Trophoblast cell (in vitro differentiated cells and primary cell): ENCODE measurements at regions not wholly inside any gene's neighbourhood (a gene's known extent, or its start where the extent isn't known, plus 50 kb on each side); places are given as distances from the start of the nearest gene placed in this dataset.

Source experiments
- DNase-seq, 2 donors: peaks; one replicate each; pipeline ENCODE4 v3.0.0-alpha.2; 2016
- H2AFZ ChIP-seq: 2 replicates; pipeline ENCODE4 v1.6.1; 2013; ENCODE audit warnings: low read length, moderate library complexity, mild to moderate bottlenecking; ENCODE audit not compliant: insufficient read depth, poor library complexity
- H2AK5ac ChIP-seq: 2 replicates; pipeline ENCODE4 v1.6.1; 2013; ENCODE audit warnings: mild to moderate bottlenecking, low read length
- H2BK120ac ChIP-seq: 2 replicates; pipeline ENCODE4 v1.6.1; 2013; ENCODE audit warnings: low read length, mild to moderate bottlenecking, moderate library complexity; ENCODE audit not compliant: insufficient read depth, poor library complexity
- H2BK12ac ChIP-seq: 2 replicates; pipeline ENCODE4 v1.6.1; 2013; ENCODE audit warnings: mild to moderate bottlenecking, low read length, moderate library complexity
- H2BK5ac ChIP-seq: 2 replicates; pipeline ENCODE4 v1.6.1; 2013; ENCODE audit warnings: low read length, low read depth, moderate library complexity, mild to moderate bottlenecking; ENCODE audit not compliant: poor library complexity
- H3K14ac ChIP-seq: 2 replicates; pipeline ENCODE4 v1.6.1; 2013; ENCODE audit warnings: mild to moderate bottlenecking, low read length
- H3K18ac ChIP-seq: 2 replicates; pipeline ENCODE4 v1.6.1; 2013; ENCODE audit warnings: mild to moderate bottlenecking, low read length
- H3K23ac ChIP-seq: 2 replicates; pipeline ENCODE4 v1.6.1; 2013; ENCODE audit warnings: low read length
- H3K27ac ChIP-seq: 2 replicates; pipeline ENCODE4 v1.5.1; 2013; ENCODE audit warnings: low read depth, mild to moderate bottlenecking, inconsistent platforms, low read length, moderate library complexity
- H3K27me3 ChIP-seq: 2 replicates; pipeline ENCODE4 v1.6.1; 2013; ENCODE audit warnings: inconsistent platforms, mild to moderate bottlenecking, low read length, moderate library complexity; ENCODE audit not compliant: insufficient read depth
- H3K36me3 ChIP-seq, 2 experiments: 1 replicate in 1 of 2; 2 replicates in 1 of 2; pipeline ENCODE4 v1.6.1; 2013; ENCODE audit warnings: low read length in 2 of 2, mild to moderate bottlenecking in 2 of 2, moderate library complexity in 1 of 2; ENCODE audit not compliant: insufficient read depth in 2 of 2, control insufficient read depth in 1 of 2
- H3K4ac ChIP-seq: 2 replicates; pipeline ENCODE4 v1.6.1; 2013; ENCODE audit warnings: low read depth, mild to moderate bottlenecking, low read length, moderate library complexity
- H3K4me1 ChIP-seq, 2 experiments: 1 replicate in 1 of 2; 2 replicates in 1 of 2; pipeline ENCODE4 v1.6.1; 2013; ENCODE audit warnings: low read length in 2 of 2, mild to moderate bottlenecking in 2 of 2, moderate library complexity in 1 of 2; ENCODE audit not compliant: insufficient read depth in 2 of 2, control insufficient read depth in 1 of 2
- H3K4me2 ChIP-seq: 2 replicates; pipeline ENCODE4 v1.6.1; 2013; ENCODE audit warnings: inconsistent platforms, mild to moderate bottlenecking, low read length, moderate library complexity
- H3K4me3 ChIP-seq: 2 replicates; pipeline ENCODE4 v1.5.1; 2013; ENCODE audit warnings: mild to moderate bottlenecking, low read depth, low read length, inconsistent platforms
- H3K79me1 ChIP-seq: one replicate; pipeline ENCODE4 v1.6.1; 2013; ENCODE audit warnings: low read length
- H3K79me2 ChIP-seq: 2 replicates; pipeline ENCODE4 v1.6.1; 2013; ENCODE audit warnings: low read length, mild to moderate bottlenecking; ENCODE audit not compliant: control insufficient read depth, insufficient read depth, poor library complexity
- H3K9ac ChIP-seq: 2 replicates; pipeline ENCODE4 v1.6.1; 2013; ENCODE audit warnings: mild to moderate bottlenecking, low read length
- H3K9me3 ChIP-seq: 2 replicates; pipeline ENCODE4 v1.6.1; 2013; ENCODE audit warnings: low read depth, mild to moderate bottlenecking, control low read depth, inconsistent platforms, low read length; ENCODE audit not compliant: insufficient read depth
- H4K12ac ChIP-seq: 2 replicates; pipeline ENCODE4 v1.6.1; 2013; ENCODE audit warnings: low read depth, mild to moderate bottlenecking, low read length, moderate library complexity
- H4K8ac ChIP-seq: 2 replicates; pipeline ENCODE4 v1.6.1; 2013; ENCODE audit warnings: low read depth, mild to moderate bottlenecking, low read length, moderate library complexity
- H4K91ac ChIP-seq: one replicate; pipeline ENCODE4 v1.6.1; 2013; ENCODE audit warnings: low read depth, mild to moderate bottlenecking, low read length, moderate library complexity
- WGBS: extraction: QIAGEN DNeasy Blood & Tissue Kit; methylation state at CpG from one replicate; pipeline ENCODE4 v1.1.7; 2013; ENCODE audit warnings: missing lambda C conversion rate; ENCODE audit not compliant: insufficient read length, insufficient coverage; ENCODE audit errors: extremely low coverage; 5-methylcytosine and 5-hydroxymethylcytosine counted together

GRCh38 chr6:30828027-30828962 is 56.0 kb upstream of the DDR1 start:
- peak overlapping the region; percentile 86 for H4K91ac ChIP-seq
- H2AK5ac ChIP-seq = peak overlapping the region; percentile 16
- H2BK5ac ChIP-seq = no peak overlapping the region
- no peak overlapping the region for H3K27ac ChIP-seq
- peak overlapping the region; percentile 91 for H2BK12ac ChIP-seq
- no peak overlapping the region for H3K23ac ChIP-seq
- no peaks in the 10 kb centered on the region for H3K79me2 ChIP-seq
- no peaks in the 10 kb centered on the region for H3K27me3 ChIP-seq
- DNase-seq = peak; percentile 74 to 84
- no peak overlapping the region for H3K4me3 ChIP-seq
- H4K8ac ChIP-seq = peak overlapping the region; percentile 3
- peak overlapping the region; percentile 2 for H3K18ac ChIP-seq
- WGBS = no CpG with 5 or more reads among the region's 12 CpGs
- H3K79me1 ChIP-seq = peaks cover 22% of the 10 kb centered on the region
- H3K9ac ChIP-seq = no peak overlapping the region
- H2BK120ac ChIP-seq = peak overlapping the region; percentile 24
- H3K36me3 ChIP-seq = no peaks in the 10 kb centered on the region
- peak overlapping the region; percentile 0 for H2AFZ ChIP-seq
- no peak overlapping the region for H3K4ac ChIP-seq
- H3K9me3 ChIP-seq = no peaks in the 10 kb centered on the region
- H3K4me2 ChIP-seq = no peak overlapping the region
- H3K14ac ChIP-seq = peak overlapping the region; percentile 15
- H4K12ac ChIP-seq = peak overlapping the region; percentile 0
- H3K4me1 ChIP-seq = peaks cover 6 to 8% of the 10 kb centered on the region in 2 experiments

- Histone ChIP-seq H3K27ac (peak overlapping the region; percentile 14), H3K36me3 (no peaks in the 10 kb centered on the region), H2AK5ac (peak overlapping the region; percentile 64), H2BK5ac (peak overlapping the region; percentile 59), H4K91ac (peak overlapping the region; percentile 78), H3K27me3 (no peaks in the 10 kb centered on the region), H2BK12ac (peak overlapping the region; percentile 86), H3K4me3 (no peak overlapping the region), H3K14ac (peak overlapping the region; percentile 46), H3K4me1 (peaks cover 8 to 9% of the 10 kb centered on the region in 2 experiments), H3K23ac (no peak overlapping the region), H4K8ac (peak overlapping the region; percentile 34), H3K79me1 (peaks cover 22% of the 10 kb centered on the region), H2AFZ (peak overlapping the region; percentile 3), H2BK120ac (peak overlapping the region; percentile 79), H3K4me2 (no peak overlapping the region), H3K18ac (no peak overlapping the region), H3K9me3 (no peaks in the 10 kb centered on the region), H3K79me2 (no peaks in the 10 kb centered on the region), H3K9ac (no peak overlapping the region), H4K12ac (no peak overlapping the region), H3K4ac (no peak overlapping the region)
- DNase-seq = peak; percentile 50 to 57
- no CpG with 5 or more reads among the region's 4 CpGs for WGBS
Measured at GRCh38 chr6:30826961-30827342, 57.4 kb upstream of the DDR1 start.

- Histone ChIP-seq H2AFZ (no peak overlapping the region), H3K79me2 (no peaks in the 10 kb centered on the region), H3K4me1 (peaks cover 12 to 13% of the 10 kb centered on the region in 2 experiments), H3K4ac (no peak overlapping the region), H3K36me3 (no peaks in the 10 kb centered on the region), H3K27me3 (no peaks in the 10 kb centered on the region), H3K14ac (no peak overlapping the region), H4K12ac (no peak overlapping the region), H3K18ac (no peak overlapping the region), H2BK5ac (no peak overlapping the region), H3K9me3 (no peaks in the 10 kb centered on the region), H3K79me1 (peaks cover 22% of the 10 kb centered on the region), H2BK12ac (no peak overlapping the region), H3K9ac (no peak overlapping the region), H4K91ac (no peak overlapping the region), H2AK5ac (no peak overlapping the region), H3K4me3 (no peak overlapping the region), H2BK120ac (no peak overlapping the region), H3K27ac (no peak overlapping the region), H4K8ac (no peak overlapping the region), H3K4me2 (no peak overlapping the region), H3K23ac (no peak overlapping the region)
- WGBS = no CpG with 5 or more reads among the region's 7 CpGs
- no peak for DNase-seq
Measured at GRCh38 chr6:30824698-30825097, 59.6 kb upstream of the DDR1 start.

- Histone ChIP-seq H2BK120ac (peak overlapping the region; percentile 38), H3K14ac (no peak overlapping the region), H3K4me2 (no peak overlapping the region), H4K8ac (no peak overlapping the region), H3K9me3 (no peaks in the 10 kb centered on the region), H3K4ac (no peak overlapping the region), H3K4me1 (peaks cover 21 to 22% of the 10 kb centered on the region in 2 experiments), H2AFZ (no peak overlapping the region), H4K91ac (no peak overlapping the region), H2BK5ac (no peak overlapping the region), H3K79me1 (peaks cover 24% of the 10 kb centered on the region), H3K18ac (no peak overlapping the region), H3K4me3 (no peak overlapping the region), H3K79me2 (no peaks in the 10 kb centered on the region), H2BK12ac (no peak overlapping the region), H3K23ac (no peak overlapping the region), H4K12ac (no peak overlapping the region), H3K36me3 (no peaks in the 10 kb centered on the region), H3K9ac (no peak overlapping the region), H2AK5ac (no peak overlapping the region), H3K27me3 (no peaks in the 10 kb centered on the region), H3K27ac (no peak overlapping the region)
- no peak for DNase-seq
- no CpG with 5 or more reads among the region's 4 CpGs for WGBS
Measured at GRCh38 chr6:30823534-30823865, 60.8 kb upstream of the DDR1 start.
